C4-2B (cell line): ENCODE measurements at regions not wholly inside any gene's neighbourhood (a gene's known extent, or its start where the extent isn't known, plus 50 kb on each side); places are given as distances from the start of the nearest gene placed in this dataset.
A peak's percentile ranks its signal among the peaks of the same experiment; 100 is the strongest.
"Not testable (repeated sequence)": the region's sequence is repeated elsewhere in the genome, so short reads cannot be mapped to it uniquely, and the experiment has no call there.

ENCODE experiments used
- H3K27ac ChIP-seq: fragments of 450-650 bp; 2 replicates; pipeline ENCODE4 v1.5.1; 2017
- CTCF ChIP-seq: fragments of 450-650 bp; conservative IDR thresholded peaks from 2 replicates; pipeline ENCODE4 v1.5.1; 2017; ENCODE audit warnings: mild to moderate bottlenecking
- ZFX ChIP-seq: fragments of 450-650 bp; IDR thresholded peaks from 2 replicates; pipeline ENCODE4 v1.6.1; 2017

- H3K27ac ChIP-seq: no peak overlapping the region
- no peak for TF ChIP-seq ZFX
- TF ChIP-seq CTCF: no peak
Measured at GRCh38 chr1:104621221-104621620, 871.5 kb downstream of the AMY1C start.

GRCh38 chr1:104624538-104624937 lies 874.8 kb downstream of the AMY1C start:
- H3K27ac ChIP-seq: no peak overlapping the region
- no peak for TF ChIP-seq CTCF
- TF ChIP-seq ZFX: no peak

- no peak overlapping the region for H3K27ac ChIP-seq
- TF ChIP-seq CTCF (no peak), ZFX (no peak)
Measured at GRCh38 chr1:104629589-104629988, 879.9 kb downstream of the AMY1C start.

GRCh38 chr1:104630567-104631149 lies 881.0 kb downstream of the AMY1C start:
- H3K27ac ChIP-seq: no peak overlapping the region
- TF ChIP-seq ZFX: no peak
- TF ChIP-seq CTCF: no peak

GRCh38 chr1:104636581-104636980 lies 886.9 kb downstream of the AMY1C start:
- TF ChIP-seq CTCF (peak; percentile 27), ZFX (no peak)
- H3K27ac ChIP-seq: no peak overlapping the region

- peak overlapping the region; percentile 7; the same call in 1 of the 2 replicates for H3K27ac ChIP-seq
- no peak for TF ChIP-seq CTCF
- TF ChIP-seq ZFX: no peak
Measured at GRCh38 chr1:104646233-104646632, 896.5 kb downstream of the AMY1C start.

- TF ChIP-seq CTCF: peak; percentile 89
- no peak for TF ChIP-seq ZFX
- H3K27ac ChIP-seq: no peak overlapping the region
Measured at GRCh38 chr1:104648269-104648691, 898.6 kb downstream of the AMY1C start.

- not testable (repeated sequence) for H3K27ac ChIP-seq
Measured at GRCh38 chr1:104664374-104664773, 914.7 kb downstream of the AMY1C start.
